Hematopoietic multipotent progenitor cell treated with erythropoietin and hydrocortisone succinate and interleukin-3 and kit ligand, for 6 days (in vitro differentiated cells): ENCODE measurements at regions not wholly inside any gene's neighbourhood (a gene's known extent, or its start where the extent isn't known, plus 50 kb on each side); places are given as distances from the start of the nearest gene placed in this dataset.
"Not testable (repeated sequence)": the region's sequence is repeated elsewhere in the genome, so short reads cannot be mapped to it uniquely, and the experiment has no call there.

Source experiments
- DNase-seq: peaks from one replicate; pipeline ENCODE4 v3.0.0-alpha.2; 2015

GRCh38 chr5:164312801-164313200, 807.4 kb downstream of the MAT2B start:
- no peak for DNase-seq

GRCh38 chr5:164317676-164318075, 812.3 kb downstream of the MAT2B start:
- no peak for DNase-seq

GRCh38 chr5:164319161-164319560, 813.7 kb downstream of the MAT2B start:
- DNase-seq = no peak

GRCh38 chr5:164324239-164324638, 818.8 kb downstream of the MAT2B start:
- DNase-seq = no peak

- DNase-seq = peak; percentile 39
Observed at GRCh38 chr5:164326219-164326618, 820.8 kb downstream of the MAT2B start.

GRCh38 chr5:164327166-164327565, 821.7 kb downstream of the MAT2B start:
- not testable (repeated sequence) for DNase-seq

- DNase-seq = no peak
Observed at GRCh38 chr5:164332349-164333196, 827.2 kb downstream of the MAT2B start.

- DNase-seq = no peak
Observed at GRCh38 chr5:164335837-164336236, 830.4 kb downstream of the MAT2B start.

GRCh38 chr5:164336276-164336675, 830.9 kb downstream of the MAT2B start:
- DNase-seq = no peak

- DNase-seq = no peak
Observed at GRCh38 chr5:164336906-164337305, 831.5 kb downstream of the MAT2B start.

GRCh38 chr5:164341056-164341619, 835.7 kb downstream of the MAT2B start:
- DNase-seq = no peak

- DNase-seq = no peak
Observed at GRCh38 chr5:164345173-164345849, 839.9 kb downstream of the MAT2B start.

GRCh38 chr5:164345853-164346252, 840.4 kb downstream of the MAT2B start:
- peak; percentile 82 for DNase-seq

- DNase-seq = peak; percentile 63
Observed at GRCh38 chr5:164346785-164347630, 841.6 kb downstream of the MAT2B start.

GRCh38 chr5:164350236-164350635, 844.8 kb downstream of the MAT2B start:
- DNase-seq = no peak

- no peak for DNase-seq
Observed at GRCh38 chr5:164351245-164351834, 845.9 kb downstream of the MAT2B start.

GRCh38 chr5:164352695-164353094, 847.3 kb downstream of the MAT2B start:
- DNase-seq = no peak

- DNase-seq = peak; percentile 37
Observed at GRCh38 chr5:164353155-164353554, 847.7 kb downstream of the MAT2B start.

- peak; percentile 58 for DNase-seq
Observed at GRCh38 chr5:164354139-164354751, 848.8 kb downstream of the MAT2B start.

GRCh38 chr5:164355267-164355830, 849.9 kb downstream of the MAT2B start:
- DNase-seq = no peak

- DNase-seq = peak; percentile 42
Observed at GRCh38 chr5:164356790-164357189, 851.4 kb downstream of the MAT2B start.
